Sigmoid colon (tissue), 4 donors: ENCODE measurements at regions not wholly inside any gene's neighbourhood (a gene's known extent, or its start where the extent isn't known, plus 50 kb on each side); places are given as distances from the start of the nearest gene placed in this dataset.

ENCODE experiments used
- CTCF ChIP-seq, 4 experiments: fragments of 450-650 bp in 3 of 4; fragments of 200-600 bp in 1 of 4; IDR thresholded peaks; one replicate each; pipeline ENCODE4 v1.5.1; 2016 to 2019; ENCODE audit warnings: antibody characterized with exemption in 4 of 4, mild to moderate bottlenecking in 3 of 4, moderate library complexity in 2 of 4
- POLR2AphosphoS5 ChIP-seq, 4 donors: sonication (generic); formaldehyde crosslinking; IDR thresholded peaks; one replicate each; pipeline ENCODE4 v1.6.1; 2017; ENCODE audit warnings: antibody characterized with exemption in 4 of 4

- no peak for TF ChIP-seq CTCF (IDR thresholded peaks at IDR 0.05)
- TF ChIP-seq POLR2AphosphoS5 (IDR thresholded peaks at IDR 0.05): no peak
These were observed 98.4 kb upstream of the OR9G4 start for GRCh38 chr11:56846631-56847576.
